ENCODE measurements at regions not wholly inside any gene's neighbourhood (a gene's known extent, or its start where the extent isn't known, plus 50 kb on each side); places are given as distances from the start of the nearest gene placed in this dataset.

- WGBS, 2 donors, result 64 to 80% methylated on average over 2 of the region's 2 CpGs
- intact Hi-C loops (cut with DNase I), result no loop called here
- TF ChIP-seq POLR2A (IDR thresholded peaks at IDR 0.05) (no peak), CTCF (IDR thresholded peaks at IDR 0.05) (no peak)
These were observed 572.3 kb downstream of the PCDH11X start for GRCh38 chrX:92351511-92351910.

More at GRCh38 chrX:92351511-92351910, 572.3 kb downstream of the PCDH11X start:
- Histone ChIP-seq H3K4me3 (no peak overlapping the region), H3K27me3 (no peaks in the 10 kb centered on the region), H3K27ac (no peak overlapping the region), H3K36me3 (replicated peaks in 1 of 2; ENCODE audit: insufficient read depth in 1 of 2, low read depth in 2 of 2) (no peaks in the 10 kb centered on the region), H3K4me1 (no peaks in the 10 kb centered on the region), H3K9me3 (no peaks in the 10 kb centered on the region)
- ATAC-seq, result no peak
- DNase-seq, result no peak

Data from body of pancreas (tissue), 4 donors.